Islet of Langerhans (tissue), 1 donor: ENCODE measurements at regions not wholly inside any gene's neighbourhood (a gene's known extent, or its start where the extent isn't known, plus 50 kb on each side); places are given as distances from the start of the nearest gene placed in this dataset.
"Not testable (repeated sequence)": the region's sequence is repeated elsewhere in the genome, so short reads cannot be mapped to it uniquely, and the experiment has no call there.

Source experiments
- FAIRE-seq: peaks from one replicate; lab custom pipeline; 2011; peaks lifted over from hg19 to GRCh38; lab: Jason Lieb, UNC

GRCh38 chr4:170687751-170688150 is 598.0 kb upstream of the AADAT start:
- FAIRE-seq: no peak

GRCh38 chr4:170685701-170686100 is 595.9 kb upstream of the AADAT start:
- not testable (repeated sequence) for FAIRE-seq

- no peak for FAIRE-seq
These were observed 593.0 kb upstream of the AADAT start for GRCh38 chr4:170682558-170683294.

- not testable (repeated sequence) for FAIRE-seq
These were observed 592.3 kb upstream of the AADAT start for GRCh38 chr4:170682087-170682486.

DNA sequence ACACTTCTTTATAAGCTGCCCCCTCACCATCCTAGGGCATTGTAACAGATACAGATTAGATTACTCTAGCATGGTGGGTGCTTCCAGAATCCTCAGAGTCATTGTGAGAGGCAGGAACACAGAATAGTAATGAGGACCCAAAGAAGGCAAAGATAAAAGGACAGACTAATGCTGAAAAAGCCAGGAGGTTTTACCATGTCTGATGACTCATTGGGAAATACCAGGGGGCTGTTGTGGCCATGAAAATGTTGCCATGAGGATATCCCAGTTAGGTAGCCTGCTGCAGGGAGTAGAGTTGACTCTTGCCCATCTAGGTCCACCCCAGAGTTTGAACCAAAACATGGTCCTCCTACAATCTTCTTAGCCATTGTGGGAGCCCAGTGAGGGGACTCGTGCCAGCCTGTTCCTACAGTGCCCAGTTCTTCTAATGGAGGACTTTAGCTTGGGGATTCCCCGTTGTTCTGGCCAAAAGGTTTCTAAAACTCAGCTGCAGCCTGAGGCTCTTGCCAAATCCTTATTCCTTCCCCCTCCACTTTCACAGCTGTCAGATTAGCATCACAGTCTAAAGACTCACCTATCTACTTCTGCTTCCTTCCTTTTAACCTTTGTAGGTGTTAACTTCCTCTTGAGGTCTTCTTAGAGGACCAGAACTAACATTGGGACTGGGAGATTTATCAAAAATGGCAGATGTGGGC is 586.0 kb upstream of the AADAT start:
- no peak for FAIRE-seq

- FAIRE-seq: no peak
These were observed 584.4 kb upstream of the AADAT start for GRCh38 chr4:170674176-170674575.

DNA sequence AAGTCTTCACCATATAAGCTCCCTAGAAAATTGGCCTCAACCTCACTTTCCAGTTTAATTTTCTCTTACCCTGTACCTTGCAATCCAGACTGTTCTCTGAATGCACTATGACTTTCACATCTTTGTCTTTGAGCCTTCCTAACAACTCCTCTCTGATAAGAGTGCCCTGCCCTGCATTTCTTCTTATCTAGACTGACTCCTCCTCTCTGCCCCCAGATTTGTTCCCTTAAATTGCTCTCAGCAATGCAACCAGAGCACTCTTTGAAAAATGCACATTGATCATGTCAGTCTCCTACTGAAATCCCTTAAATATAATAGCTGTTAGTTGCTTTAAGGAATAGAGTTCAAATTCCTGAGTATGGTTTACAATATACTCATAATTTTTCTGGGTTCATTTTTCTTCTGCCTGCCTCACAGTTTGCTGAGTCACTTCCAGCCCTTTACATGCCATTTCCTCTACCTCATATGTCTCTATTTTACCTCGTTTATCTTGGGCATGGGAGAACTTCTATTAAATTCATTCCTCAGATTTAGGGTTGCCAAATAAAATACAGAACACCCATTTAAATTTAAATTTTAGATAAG is 582.7 kb upstream of the AADAT start:
- no peak for FAIRE-seq

DNA sequence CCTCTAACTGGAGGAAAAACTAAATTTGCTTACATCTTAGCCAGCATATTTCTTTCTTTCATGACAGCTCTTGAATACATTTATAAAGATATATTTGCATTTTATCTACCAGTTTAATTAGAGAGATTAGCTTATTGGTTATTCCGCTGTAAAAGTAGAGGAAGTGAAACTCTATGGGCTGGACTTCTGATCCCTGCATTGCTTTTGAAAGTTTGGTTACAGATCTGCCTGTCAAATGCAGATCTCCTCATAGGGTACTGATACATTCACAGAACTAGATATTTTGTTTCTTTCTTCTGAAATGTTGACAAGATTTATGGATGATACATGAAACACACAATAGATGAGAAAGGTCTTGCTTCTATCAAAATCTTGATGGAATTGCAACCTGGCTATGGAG is 581.4 kb upstream of the AADAT start:
- FAIRE-seq: no peak

GRCh38 chr4:170667814-170668213 is 578.1 kb upstream of the AADAT start:
- FAIRE-seq: no peak

GRCh38 chr4:170666909-170667308 is 577.2 kb upstream of the AADAT start:
- no peak for FAIRE-seq

- FAIRE-seq: no peak
These were observed 572.5 kb upstream of the AADAT start for GRCh38 chr4:170662250-170662649.

GRCh38 chr4:170657761-170658160 is 568.0 kb upstream of the AADAT start:
- FAIRE-seq: no peak

DNA sequence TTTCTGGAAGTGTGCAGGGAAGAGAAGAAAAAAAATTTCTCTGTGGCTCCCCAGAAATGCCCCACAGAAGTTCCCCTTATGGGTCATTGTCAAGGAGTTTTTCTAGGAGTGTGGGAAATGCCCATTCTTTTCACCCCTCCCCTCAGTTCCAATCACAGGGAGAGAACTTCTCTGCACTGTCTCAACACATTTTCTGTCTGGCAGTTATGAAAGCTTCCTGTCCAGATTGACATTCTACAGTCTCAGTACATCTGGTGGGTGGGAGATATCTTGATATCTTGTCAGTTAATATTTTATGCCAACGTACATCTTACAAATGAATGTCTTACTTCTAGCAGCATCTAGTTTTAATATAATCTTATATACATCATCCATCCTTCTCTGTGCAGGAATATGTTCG is 566.8 kb upstream of the AADAT start:
- FAIRE-seq: no peak

GRCh38 chr4:170652571-170652970 is 562.8 kb upstream of the AADAT start:
- FAIRE-seq: no peak

DNA sequence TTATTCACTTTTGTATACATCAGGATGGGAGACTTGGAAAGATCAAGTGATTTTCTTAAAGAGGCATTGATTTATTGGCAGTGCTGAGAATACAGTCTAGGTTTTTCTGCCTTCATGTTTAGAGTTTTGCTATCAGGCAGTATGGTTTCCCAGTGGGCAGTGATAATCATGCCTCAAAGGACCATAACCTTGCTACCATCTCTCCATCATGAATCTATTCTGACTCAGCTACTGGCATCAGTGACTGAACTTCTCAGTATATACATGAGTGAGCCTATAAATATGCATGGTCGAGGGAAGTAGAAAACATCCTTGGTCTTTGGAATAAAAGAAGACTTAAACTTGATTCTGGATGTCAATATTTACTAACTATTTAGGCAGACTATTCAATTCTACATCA is 562.0 kb upstream of the AADAT start:
- no peak for FAIRE-seq

GRCh38 chr4:170627418-170627817 is 537.7 kb upstream of the AADAT start:
- no peak for FAIRE-seq

DNA sequence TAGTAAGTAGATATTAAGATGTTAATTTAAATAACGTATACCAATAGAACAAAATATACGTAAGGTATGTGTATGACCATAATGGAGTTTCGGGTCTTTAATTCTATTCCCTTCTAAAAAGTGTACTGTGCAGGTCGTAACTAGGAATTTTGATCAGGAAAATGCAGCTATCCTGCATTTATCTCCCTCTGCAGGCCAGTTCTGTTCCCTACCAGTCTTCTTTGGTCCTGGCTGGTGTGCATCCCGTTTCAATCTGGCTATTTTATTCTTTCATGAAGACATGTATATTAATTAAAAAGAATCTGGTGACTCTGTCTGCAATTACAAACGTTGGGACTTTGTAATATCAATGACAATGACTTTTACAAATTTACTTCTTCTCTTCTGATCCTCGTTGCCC is 534.1 kb upstream of the AADAT start:
- FAIRE-seq: no peak

GRCh38 chr4:170610434-170610833 is 520.7 kb upstream of the AADAT start:
- no peak for FAIRE-seq

DNA sequence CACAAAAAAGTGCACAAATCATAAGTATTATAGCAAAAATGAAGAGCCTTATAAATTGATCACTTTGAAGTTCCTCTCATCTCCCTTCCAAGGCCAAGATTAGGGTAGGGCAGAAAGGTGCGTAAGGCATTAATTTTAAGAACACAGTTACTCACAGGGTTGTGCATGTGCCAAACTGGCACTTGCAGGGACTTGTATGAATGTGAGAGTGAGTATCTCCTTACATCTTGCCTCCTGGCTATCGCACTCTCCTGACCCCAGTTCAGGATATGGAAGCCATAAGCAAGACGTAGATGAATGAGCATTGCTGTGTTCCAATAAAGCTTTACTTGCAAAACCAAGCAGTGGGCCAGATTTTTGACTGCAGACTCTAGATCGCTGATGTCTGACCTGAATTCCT is 510.1 kb upstream of the AADAT start:
- no peak for FAIRE-seq

DNA sequence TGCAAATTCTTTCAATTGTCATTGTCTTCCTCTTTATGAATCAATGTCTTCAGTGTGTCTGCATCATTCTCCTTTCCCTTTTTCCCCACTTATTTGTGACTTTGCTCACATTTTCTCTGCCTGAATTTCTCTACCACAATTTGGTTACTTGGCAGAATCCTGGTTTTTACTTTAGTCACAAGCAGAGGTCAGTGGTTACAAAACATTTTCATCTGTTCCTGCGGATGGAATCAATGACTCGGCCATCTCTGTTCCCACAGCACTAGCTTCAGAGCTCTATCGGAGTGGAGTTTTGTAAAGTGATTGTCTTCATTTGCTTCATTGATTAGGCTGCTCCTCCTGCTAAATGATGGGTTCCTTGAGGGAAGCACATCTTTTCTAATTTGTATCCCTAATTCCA is 501.3 kb upstream of the AADAT start:
- FAIRE-seq: no peak

DNA sequence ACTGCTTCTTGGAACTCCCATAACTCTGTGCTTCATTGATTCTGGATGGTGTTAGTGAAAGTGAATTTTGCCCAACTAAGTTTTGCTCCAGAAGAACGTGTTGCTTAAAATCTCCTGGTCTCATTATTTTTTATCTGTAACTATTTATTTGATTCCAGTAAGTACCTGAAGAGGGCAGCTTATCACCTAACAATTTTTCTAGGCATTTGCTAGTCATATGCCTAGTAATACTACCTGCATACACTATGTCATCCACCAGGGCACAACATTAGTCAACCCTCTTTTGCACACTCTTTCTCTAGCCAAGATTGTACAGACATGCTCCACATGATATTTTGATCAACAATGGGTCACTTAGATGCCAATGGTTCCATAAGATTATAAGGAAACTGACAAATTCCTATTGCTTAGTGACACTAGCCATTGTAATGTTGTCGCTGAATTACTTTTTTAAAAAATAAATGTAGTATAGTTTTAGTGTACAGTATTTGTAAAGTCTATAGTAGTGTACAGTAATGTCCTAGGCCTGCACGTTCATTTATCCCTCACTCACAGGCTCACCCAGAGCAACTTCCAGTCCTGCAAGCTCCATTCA is 499.9 kb upstream of the AADAT start:
- FAIRE-seq: peak; percentile 94

- FAIRE-seq: no peak
These were observed 492.2 kb upstream of the AADAT start for GRCh38 chr4:170581969-170582368.

DNA sequence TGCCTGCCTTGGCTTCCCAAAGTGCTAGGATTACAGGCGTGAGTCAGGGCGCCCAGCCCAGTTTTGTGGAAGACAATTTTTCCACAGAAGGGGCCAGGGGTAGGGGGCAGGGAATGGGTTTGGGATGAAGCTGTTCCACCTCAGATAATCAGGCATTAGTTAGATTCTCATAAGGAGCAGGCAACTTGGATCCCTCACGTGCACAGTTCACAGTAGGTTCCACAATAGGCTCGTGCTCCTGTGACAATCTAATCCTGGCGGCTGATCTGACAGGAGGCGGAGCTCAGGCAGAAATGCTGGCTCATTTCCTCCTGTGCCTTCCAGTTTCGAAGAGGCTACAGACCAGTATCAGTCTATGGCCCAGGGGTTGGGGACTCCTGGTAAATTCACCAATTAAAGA is 491.6 kb upstream of the AADAT start:
- FAIRE-seq: no peak
